Stimulated activated naive CD4-positive, alpha-beta T cell (primary cell): ENCODE measurements at regions not wholly inside any gene's neighbourhood (a gene's known extent, or its start where the extent isn't known, plus 50 kb on each side); places are given as distances from the start of the nearest gene placed in this dataset.
"Not testable (repeated sequence)": the region's sequence is repeated elsewhere in the genome, so short reads cannot be mapped to it uniquely, and the experiment has no call there.

ENCODE experiments used
- DNase-seq, 6 experiments: peaks; one replicate each; lab custom pipeline; 2025; lab: John Stamatoyannopoulos, UW

DNA sequence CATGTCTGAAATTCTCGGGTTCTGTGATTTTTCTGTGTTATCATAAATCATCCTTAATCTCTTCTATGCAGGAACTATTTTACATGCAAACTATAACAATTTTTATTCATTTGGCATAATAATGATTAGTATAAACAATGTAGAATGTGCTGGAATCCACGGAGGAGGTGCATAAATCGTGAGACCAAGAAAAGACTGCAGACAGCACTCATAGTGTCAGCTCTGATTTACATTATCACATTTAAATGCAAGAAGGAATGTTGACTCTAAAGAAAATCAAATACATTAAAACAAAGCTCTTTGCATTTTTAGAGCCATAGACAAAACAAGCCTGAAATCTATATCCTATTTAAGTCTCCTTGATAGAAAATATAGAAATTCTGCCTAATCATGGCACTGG, 501.7 kb upstream of the STXBP6 start:
- no peak for DNase-seq

DNA sequence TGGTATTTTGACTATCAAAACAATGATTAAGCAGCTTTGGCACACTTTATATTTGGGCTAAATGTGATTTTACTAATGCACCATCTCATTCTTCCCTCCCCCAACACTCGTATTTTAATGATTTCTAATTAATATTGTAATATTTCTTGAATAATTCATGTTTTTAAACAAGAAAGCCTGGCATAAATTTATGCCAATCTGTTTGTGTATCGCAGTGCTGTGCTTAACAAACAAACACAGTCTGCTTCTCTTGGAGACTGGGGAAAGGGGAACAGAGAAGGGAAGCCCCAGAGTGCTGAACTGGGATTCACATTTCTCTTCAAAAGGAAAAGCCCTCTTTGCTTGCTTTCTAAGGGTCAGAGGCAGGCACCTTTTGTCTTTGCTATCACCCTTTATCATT, 496.9 kb upstream of the STXBP6 start:
- DNase-seq = no peak

DNA sequence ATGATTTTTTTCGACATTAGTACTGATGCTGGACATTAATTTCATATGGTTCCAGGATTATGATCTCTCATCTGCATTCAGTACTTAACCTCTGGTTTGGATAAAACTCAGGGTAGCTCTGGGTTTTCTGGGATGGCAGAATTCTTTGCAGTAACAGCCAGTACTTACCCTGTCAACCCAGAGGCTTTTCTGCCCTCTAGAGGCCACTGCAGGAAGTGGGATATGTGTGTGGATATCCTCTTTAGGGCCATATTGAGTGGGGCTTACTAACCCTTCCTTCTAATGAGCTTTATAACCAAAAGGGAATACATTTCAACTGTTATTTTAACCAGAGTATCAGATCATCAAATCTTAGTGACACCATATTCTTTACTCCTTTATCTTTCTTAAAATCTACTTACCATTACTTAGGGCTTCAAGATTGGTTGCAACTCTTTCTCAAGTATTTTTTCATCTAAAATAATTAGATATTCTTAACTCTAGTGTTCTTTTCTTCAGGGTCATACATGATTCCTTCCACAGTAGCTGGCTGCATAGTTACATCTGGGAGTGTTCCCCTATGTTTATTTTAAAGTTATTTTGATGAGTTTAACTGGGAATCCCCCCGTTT, 488.0 kb upstream of the STXBP6 start:
- DNase-seq = no peak

DNA sequence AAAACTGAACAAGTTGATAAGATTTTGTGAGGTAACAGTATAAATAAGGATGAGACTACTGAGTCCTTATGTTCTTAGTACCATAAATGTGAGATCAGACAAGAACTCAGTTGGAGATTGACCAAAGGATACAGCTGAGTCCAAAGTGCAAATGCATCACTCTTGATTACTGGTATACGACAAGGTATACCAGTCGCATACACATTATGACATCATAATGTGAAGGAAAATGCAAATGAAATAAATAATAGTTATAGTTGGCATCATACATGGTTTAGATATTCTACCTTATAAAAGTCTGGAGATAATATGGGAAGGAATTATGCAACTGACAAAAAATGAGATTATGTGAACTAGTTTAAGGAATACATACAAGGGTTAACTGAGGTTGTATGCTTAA, 476.3 kb upstream of the STXBP6 start:
- no peak for DNase-seq

DNA sequence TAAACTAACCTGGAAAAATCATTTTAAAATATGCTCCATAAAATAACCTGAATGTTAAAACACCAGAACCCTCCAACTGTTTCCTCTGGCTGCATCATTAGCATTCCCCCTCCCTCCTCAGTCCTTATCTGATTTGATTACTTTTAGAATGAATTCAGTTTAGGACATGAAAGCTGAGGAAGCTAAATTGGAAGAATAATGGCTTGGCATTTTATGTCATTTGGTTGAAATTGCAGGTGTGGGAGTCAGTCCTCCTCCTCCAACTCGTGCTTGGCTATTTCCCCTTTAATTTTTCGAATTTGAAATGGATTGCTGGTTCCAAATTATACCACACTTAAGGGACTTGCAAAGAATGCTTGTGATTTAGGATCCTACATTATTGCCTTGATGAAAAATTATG, 473.0 kb upstream of the STXBP6 start:
- DNase-seq = no peak

DNA sequence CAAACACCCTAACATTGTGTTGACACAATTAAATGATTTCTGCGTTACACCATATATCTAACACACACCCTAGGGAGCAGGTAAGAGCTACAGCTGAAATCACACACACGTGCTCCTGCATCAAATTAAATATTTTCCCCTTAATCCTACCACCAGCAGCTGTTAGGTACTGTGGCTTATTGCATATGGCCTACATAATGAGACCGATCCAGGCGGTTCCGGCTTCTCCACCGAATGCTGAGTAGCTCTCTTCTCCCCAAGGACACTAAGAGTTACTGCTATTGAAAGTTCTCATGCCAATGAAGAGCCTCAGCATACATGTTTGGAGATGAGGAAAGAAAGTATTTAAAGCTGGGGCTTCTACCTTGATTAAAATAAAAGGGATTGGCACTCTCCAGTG, 472.2 kb upstream of the STXBP6 start:
- DNase-seq = no peak

DNA sequence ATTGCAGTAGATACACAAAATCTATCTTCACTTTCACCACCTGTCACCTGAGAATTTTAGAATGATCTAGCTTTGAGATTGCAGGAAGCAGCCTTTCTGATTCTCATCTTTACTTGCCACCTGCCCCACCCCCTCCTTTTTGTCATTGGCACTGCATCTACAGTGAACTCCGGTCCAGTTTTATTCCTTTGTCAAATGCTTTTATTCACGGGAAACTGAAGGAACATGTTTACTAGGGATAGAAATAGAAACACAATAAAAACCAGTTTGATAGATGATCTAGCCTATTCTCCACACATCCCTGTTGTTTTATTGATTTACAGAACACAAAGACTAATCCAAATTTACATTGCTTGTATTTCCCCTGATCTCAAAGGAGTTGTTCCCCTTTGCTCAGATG, 471.7 kb upstream of the STXBP6 start:
- DNase-seq = no peak

DNA sequence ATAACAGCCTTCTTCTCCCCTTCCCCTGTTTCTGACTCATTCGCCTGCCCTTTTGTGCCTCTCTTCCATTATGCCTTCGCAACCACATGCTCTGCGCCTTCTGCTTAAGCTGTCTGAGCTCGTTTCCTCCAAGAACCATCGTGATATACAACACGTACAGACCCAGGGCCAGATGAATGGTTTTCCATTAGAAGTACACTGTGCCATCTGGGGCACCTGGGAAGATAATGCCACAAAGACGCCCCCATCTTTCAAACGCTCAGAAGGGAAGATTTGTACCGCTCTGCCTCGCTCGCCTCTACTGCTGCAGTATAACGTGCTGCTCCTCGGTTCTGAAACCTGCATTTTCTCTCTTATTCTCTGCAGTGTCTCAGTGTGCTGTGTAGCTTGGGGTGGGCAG, 470.9 kb upstream of the STXBP6 start:
- no peak for DNase-seq

DNA sequence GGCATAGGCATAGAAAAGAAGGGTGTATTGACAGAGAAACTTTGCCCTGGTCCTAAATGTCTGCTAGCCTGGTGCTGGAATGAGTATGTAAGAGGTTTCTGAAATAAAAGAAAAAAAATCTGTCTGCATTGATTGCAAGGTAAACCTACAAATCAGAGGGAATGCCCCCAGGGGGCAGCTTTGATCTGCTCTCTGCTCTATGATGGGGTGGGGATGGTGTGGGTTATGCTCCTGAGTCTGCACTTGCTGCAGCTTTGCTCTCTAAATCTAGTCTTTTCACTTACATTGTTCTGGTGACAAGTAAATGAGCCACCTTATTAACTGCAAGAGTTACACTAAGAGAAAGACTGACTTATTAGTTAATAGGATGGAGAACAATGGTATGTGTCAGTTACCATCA, 468.4 kb upstream of the STXBP6 start:
- no peak for DNase-seq

DNA sequence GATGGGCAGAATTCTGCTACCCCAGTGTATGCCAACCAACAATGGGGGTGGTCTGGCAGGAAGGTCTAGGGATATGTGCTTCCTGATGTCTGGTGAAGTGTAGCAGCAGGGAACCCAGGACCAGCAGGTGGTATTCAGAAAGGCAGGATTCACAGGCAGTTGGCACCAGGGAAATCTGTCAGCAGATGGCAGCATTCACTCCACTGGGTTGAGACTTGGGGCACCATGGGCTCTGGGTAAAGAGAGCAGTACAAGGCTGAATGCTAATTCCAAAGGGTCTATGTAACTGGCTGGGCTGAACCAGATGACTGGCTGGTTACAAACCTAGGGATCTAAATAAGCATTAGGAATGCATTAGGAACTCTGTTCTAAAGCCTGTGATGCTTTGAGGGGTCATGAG, 466.9 kb upstream of the STXBP6 start:
- DNase-seq = no peak

DNA sequence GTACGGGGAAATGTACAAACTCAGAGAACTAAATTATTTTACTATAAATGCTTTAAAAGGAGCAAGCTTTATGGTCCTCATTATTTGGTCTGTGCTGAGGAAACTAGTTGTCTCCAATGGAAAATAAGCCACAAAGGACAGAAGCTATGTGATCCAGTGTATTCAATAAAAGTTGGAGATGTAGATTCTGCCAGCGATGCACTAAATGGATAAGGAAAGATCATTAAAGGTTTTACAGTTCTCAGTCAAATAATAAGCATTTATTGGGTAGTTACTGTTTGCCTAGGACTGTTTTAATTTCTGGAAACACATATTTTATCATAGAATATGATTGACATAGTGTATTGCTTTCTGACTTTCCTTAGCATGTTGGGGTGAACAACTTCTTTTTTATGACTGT, 458.9 kb upstream of the STXBP6 start:
- no peak for DNase-seq

DNA sequence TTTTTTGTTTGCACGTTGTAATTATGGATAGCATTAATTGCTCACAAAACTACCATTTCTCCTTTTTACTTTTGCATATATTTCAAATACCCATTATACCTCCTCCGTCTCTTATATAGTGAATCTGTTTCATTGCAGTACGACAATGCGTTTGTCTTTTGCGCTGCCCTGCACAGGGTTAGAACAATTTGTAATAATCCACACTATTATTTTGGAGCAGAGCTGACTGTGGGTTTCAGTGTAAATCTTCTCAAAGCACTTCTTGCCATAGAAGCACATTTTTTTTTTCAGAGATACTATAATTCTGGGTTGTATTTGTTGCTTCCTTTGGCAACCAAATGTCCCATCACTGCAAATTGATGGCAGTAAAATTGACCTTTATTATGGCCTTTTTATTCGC, 451.8 kb upstream of the STXBP6 start:
- no peak for DNase-seq

DNA sequence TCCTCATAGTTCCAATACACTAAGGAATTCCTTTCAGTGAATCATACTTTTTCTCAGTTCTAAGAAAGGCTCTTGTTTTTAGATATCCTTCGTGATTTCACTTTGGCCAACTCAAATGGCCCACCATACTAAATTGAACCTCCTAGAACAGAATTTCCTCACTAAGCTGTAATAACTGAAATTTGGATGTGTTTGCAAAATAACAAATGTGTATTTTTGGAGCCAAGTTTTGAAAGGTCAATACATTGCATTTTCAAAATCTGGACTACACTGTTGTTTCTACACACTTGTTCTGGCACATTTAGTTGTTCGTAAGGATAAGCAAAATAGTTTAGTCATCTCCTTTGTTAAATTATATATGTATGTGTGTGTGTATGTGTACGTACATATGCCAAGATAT, 439.0 kb upstream of the STXBP6 start:
- no peak for DNase-seq

DNA sequence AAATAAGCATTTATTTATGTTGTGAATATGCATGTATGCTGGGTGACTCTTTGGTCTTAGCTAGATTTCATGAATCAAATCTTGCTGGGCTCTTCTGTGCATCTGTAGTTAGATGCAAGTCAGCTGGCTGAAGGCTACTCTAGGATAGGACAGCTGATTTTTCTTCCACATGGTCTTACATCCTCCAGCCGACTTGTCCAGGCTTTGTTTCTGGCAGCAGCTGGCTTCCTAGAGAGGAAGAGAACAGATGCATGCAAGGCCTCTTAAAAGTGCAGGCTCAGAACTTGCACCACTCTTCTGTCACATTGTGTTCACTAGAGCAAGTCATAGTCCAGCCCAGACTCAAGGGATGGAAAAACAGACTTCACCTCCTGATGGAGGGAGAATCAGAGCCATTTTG, 435.4 kb upstream of the STXBP6 start:
- DNase-seq = no peak

DNA sequence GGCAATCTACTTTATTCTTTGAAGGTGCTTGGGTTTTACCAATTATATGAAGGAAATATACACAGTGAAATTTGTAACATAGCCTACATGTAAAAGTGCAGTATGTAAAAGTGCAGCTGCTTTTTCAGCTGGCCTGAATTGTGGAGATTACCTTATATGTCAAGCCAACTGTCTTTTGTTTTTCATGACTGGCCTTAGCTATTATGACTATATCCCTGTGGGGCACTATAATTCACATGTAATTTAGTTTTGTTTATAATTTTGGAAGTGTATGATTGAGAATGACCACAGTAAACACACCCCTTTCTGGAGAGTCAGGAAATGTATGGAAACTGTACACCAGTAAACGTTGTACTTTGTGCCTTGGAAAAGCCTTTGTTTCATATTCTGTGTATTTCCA, 435.0 kb upstream of the STXBP6 start:
- no peak for DNase-seq

DNA sequence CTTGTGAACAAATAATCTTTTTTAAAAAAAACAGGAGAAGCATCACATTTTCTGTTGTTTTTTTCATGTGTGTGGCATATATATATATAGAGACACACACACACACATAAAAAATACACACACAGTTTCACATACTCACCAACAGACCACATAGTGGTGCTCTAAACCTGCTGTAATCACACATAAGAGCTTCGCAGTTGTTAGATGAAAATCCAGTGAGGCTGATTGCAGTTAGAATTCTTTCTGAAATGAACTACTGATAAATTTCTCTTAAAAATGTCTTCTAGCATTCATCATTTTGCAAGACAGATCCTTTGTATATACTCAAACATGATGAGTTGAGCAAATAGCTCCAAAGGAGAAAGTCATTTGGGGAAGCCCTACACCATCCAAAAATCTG, 434.3 kb upstream of the STXBP6 start:
- DNase-seq = no peak

DNA sequence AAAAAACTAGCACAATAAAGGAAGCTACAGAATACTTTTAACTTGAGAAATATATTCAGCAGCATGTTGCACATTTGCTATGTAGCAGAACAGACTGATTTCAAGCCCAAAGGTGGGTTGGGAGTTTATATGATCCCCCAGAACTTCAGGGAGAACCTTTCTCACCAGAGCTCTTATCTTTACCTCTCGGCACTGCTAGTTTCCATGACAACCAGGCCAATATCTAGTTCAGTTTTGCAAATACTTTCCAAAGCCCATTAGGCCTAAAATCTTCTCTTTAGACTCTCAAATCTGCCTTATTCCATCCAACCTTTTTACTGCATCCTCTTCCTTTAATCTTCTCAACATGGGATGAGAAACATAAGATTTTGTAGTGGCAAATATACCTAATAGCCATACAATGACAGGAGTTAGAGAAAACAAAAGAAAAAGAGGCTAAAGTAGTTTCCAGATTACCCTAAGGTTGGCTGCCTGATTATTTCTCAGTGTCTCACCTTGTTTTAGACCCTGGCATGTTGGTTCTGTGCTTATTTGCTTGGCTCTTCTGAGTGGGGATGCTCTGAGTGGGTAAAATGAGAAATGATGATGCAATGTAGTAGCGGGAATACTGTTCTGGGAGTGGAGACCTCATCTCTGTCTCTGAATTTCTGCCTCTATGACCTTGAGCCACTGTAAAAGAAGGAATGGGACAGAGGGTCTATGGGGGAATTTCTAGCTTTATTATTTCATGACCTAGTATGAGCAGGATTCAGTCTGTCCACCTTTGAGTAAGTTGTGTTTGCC, 427.6 kb upstream of the STXBP6 start:
- DNase-seq = no peak

DNA sequence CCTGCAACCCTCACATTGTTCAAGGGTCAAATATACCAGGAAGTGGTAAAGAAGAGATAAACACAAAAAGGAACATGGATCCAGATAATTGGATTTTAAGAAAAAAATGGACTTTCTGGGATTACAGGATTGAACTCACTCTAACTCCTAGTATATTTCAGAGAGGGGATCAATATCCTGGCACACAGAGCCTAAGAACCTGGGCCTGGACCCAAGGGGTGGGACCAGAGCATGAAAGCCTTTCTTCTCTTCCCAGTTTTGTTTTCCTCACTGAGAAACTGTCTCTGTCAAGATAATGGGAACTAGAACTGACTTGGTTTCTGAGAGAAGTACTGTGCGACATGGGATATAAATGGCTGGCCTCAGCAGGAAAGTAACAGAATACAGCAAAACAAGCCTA, 422.8 kb upstream of the STXBP6 start:
- no peak for DNase-seq

DNA sequence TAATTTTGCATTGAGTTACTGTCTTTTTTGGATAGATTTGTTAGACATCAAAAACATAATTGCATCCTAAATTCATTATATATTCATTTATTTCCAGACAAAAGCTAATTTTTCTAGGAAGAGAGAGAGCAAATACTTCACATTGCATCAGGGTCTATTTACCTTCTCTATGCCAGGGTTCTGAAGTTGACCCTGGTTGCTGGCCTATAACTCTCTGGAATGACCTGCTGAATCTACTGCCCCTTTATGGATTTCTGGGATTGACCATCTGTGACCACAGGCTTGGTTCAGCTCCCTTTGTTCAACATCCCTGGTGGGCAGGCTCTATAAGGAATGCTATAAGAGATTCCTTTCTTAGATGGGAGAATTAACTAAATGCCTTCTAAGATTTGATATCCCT, 414.8 kb upstream of the STXBP6 start:
- DNase-seq = no peak

DNA sequence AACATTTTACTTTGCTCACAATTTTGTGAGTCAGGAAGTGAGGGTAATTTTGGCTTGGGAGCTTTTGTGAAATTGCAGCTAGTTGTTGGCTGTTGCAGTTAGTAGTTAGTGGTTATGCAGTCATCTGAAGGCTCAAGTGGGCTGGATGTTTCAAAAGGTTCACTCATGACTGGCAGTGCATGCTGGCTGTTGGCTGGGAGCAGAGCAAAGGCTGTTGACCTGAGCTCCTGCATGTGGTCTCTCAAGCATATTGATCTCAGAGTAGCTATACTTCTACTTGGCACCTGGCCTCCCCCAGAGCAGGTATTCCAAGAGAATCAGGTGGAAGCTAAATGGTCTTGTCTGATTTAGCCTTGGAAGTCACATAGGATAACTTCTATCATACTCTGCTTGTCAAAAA, 414.1 kb upstream of the STXBP6 start:
- DNase-seq = no peak

DNA sequence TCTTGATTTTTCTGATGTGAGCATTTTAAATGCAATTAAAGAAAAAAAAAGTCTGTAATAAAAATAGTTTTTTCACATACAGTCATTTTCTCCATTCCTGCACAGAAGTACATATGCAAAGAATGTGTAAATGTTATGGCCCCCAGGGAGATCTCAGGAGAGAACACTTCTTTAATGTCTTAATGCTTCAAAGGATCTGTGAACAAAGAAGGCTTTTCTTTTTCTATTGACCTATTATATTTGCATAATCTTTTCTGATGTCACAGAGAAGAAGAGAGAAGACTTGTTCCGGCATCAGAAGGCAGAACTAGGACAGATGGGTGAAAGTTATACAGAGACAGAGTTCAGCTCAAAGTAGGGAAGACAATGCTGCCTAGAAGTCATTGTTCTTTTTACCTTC, 413.5 kb upstream of the STXBP6 start:
- DNase-seq = no peak

DNA sequence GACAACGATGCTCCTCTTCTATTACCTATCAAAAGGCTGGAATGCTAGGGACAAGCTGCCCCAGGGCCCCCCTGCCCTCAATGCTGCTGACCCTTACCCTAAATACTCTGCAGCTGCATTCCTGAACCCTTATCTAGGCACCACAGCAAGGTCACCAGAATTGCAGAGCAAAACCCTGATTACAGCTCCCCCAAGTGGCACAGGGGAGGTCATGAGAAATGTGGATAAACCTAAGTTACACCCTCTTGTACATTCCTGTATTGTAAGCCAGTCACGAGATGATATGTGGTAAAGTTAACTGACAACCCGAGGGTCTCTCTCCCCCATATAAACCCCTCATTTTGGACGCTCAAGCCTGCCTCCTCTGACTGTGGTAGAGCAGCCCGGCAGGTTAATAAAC, 411.8 kb upstream of the STXBP6 start:
- no peak for DNase-seq

DNA sequence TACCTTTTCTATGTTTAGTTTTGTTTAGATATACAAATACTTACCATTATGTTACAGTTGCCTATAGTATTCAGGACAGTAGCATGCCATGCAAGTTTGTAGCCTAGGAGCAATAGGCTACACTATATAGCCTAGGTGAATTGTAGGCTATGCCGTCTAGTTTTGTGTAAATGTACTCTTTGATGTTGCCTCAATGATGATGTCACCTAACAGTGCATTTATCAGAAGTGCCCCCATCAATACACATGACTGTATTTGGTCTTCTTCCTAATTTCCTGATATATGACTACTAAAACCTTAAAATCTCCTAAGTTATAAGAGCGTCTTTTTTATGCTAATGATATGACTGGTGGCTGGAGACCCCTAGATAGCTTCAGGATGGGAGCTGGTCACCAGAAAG, 394.4 kb upstream of the STXBP6 start:
- DNase-seq = no peak

DNA sequence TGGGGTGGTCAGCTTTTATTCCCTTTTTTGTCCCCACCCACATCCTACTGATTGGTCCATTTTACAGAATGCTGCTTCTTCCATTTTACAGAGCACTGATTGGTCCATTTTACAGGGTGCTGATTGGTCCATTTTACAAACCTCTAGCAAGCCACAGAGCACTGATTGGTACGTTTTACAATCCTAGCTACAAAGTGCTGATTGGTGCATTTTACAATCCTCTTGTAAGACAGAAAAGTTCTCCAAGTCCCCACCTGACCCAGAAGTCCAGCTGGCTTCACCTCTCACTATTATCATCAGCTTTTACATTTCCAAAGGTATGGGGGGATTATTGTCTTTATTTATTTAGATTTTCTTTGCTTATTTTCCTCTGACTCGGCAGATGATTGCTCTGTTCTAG, 390.4 kb upstream of the STXBP6 start:
- not testable (repeated sequence) for DNase-seq
